DOHH2 (cell line): ENCODE measurements at regions not wholly inside any gene's neighbourhood (a gene's known extent, or its start where the extent isn't known, plus 50 kb on each side); places are given as distances from the start of the nearest gene placed in this dataset.
"Not testable (repeated sequence)": the region's sequence is repeated elsewhere in the genome, so short reads cannot be mapped to it uniquely, and the experiment has no call there.

ENCODE experiments used
- H3F3A ChIP-seq: fragments of 200-600 bp; sonication (generic), shearing (Covaris generic); 2 replicates; pipeline ENCODE4 v1.6.0; 2016; ENCODE audit warnings: antibody characterized with exemption, mild to moderate bottlenecking; ENCODE audit not compliant: control insufficient read depth, insufficient read depth
- H3K27ac ChIP-seq: fragments of 200-600 bp; sonication (generic); 2 replicates; pipeline ENCODE4 v1.5.1; 2014; ENCODE audit warnings: low read depth, mild to moderate bottlenecking, low read length, moderate library complexity
- H3K27me3 ChIP-seq: fragments of 200-600 bp; sonication (generic); 2 replicates; pipeline ENCODE4 v1.6.1; 2014; ENCODE audit warnings: mild to moderate bottlenecking, low read length, mixed read lengths; ENCODE audit not compliant: control insufficient read depth
- H3K36me3 ChIP-seq: fragments of 200-600 bp; sonication (generic); 2 replicates; pipeline ENCODE4 v1.6.1; 2014; ENCODE audit warnings: mild to moderate bottlenecking, low read length, moderate library complexity, mixed read lengths; ENCODE audit not compliant: control insufficient read depth
- H3K4me1 ChIP-seq: fragments of 200-600 bp; sonication (generic); 2 replicates; pipeline ENCODE4 v1.6.1; 2014; ENCODE audit warnings: mild to moderate bottlenecking, low read length, mixed read lengths; ENCODE audit not compliant: control insufficient read depth
- H3K4me2 ChIP-seq: fragments of 200-600 bp; sonication (generic); 2 replicates; pipeline ENCODE4 v1.6.0; 2014; ENCODE audit warnings: mild to moderate bottlenecking, low read length, moderate library complexity
- H3K4me3 ChIP-seq: fragments of 200-600 bp; sonication (generic); 2 replicates; pipeline ENCODE4 v1.5.1; 2014; ENCODE audit warnings: mild to moderate bottlenecking, low read length, mixed read lengths
- H3K79me2 ChIP-seq: fragments of 200-600 bp; sonication (generic); 2 replicates; pipeline ENCODE4 v1.6.1; 2014; ENCODE audit warnings: mild to moderate bottlenecking, low read length, mixed read lengths; ENCODE audit not compliant: control insufficient read depth
- H3K9me2 ChIP-seq: fragments of 200-600 bp; sonication (generic); replicated peaks from 2 replicates; pipeline ENCODE4 v1.6.1; 2014; ENCODE audit warnings: mild to moderate bottlenecking, low read length, mixed read lengths; ENCODE audit not compliant: control insufficient read depth
- H3K9me3 ChIP-seq: fragments of 200-600 bp; sonication (generic); 2 replicates; pipeline ENCODE4 v1.6.1; 2014; ENCODE audit warnings: antibody characterized with exemption, low read length, mixed read lengths; ENCODE audit not compliant: control insufficient read depth, insufficient read depth
- H4K20me1 ChIP-seq: fragments of 200-600 bp; sonication (generic); 2 replicates; pipeline ENCODE4 v1.6.0; 2014; ENCODE audit warnings: low read depth, mild to moderate bottlenecking, antibody characterized with exemption, low read length, moderate library complexity; ENCODE audit not compliant: control insufficient read depth, insufficient read depth
- CTCF ChIP-seq: fragments of 200-600 bp; sonication (generic); IDR thresholded peaks from one replicate; pipeline ENCODE4 v1.5.1; 2014; ENCODE audit warnings: antibody characterized with exemption, mild to moderate bottlenecking, low read depth, low read length; ENCODE audit not compliant: poor library complexity, severe bottlenecking
- EZH2phosphoT487 ChIP-seq: fragments of 200-600 bp; sonication (generic); IDR thresholded peaks from 2 replicates; pipeline ENCODE4 v1.6.1; 2017; ENCODE audit warnings: borderline replicate concordance, mild to moderate bottlenecking, antibody characterized with exemption, low read length, moderate library complexity, mixed read lengths

- Histone ChIP-seq H3K79me2 (no peaks in the 10 kb centered on the region), H3K27ac (no peak overlapping the region), H3F3A (no peaks in the 10 kb centered on the region), H3K4me3 (no peak overlapping the region), H3K4me1 (peaks cover under 1% of the 10 kb centered on the region), H3K9me3 (no peaks in the 10 kb centered on the region), H3K9me2 (no peaks in the 10 kb centered on the region), H3K4me2 (no peak overlapping the region), H3K36me3 (no peaks in the 10 kb centered on the region), H4K20me1 (no peaks in the 10 kb centered on the region), H3K27me3 (no peaks in the 10 kb centered on the region)
- TF ChIP-seq CTCF: no peak
- no peak for TF ChIP-seq EZH2phosphoT487
These were observed 112.3 kb upstream of the KRR1 start for GRCh38 chr12:75623631-75624154.

GRCh38 chr12:75622492-75622891 lies 111.1 kb upstream of the KRR1 start:
- H3K27ac ChIP-seq: no peak overlapping the region
- H3F3A ChIP-seq: no peaks in the 10 kb centered on the region

GRCh38 chr12:75614396-75614795 lies 103.0 kb upstream of the KRR1 start:
- H3K4me1 ChIP-seq, H3K27ac ChIP-seq, H3K36me3 ChIP-seq, H3K27me3 ChIP-seq, H3K4me3 ChIP-seq, H3K4me2 ChIP-seq, H3K79me2 ChIP-seq, H3F3A ChIP-seq, H3K9me3 ChIP-seq, H4K20me1 ChIP-seq, H3K9me2 ChIP-seq: not testable (repeated sequence)

More at GRCh38 chr12:75622492-75622891, 111.1 kb upstream of the KRR1 start:
- Histone ChIP-seq H3K36me3 (no peaks in the 10 kb centered on the region), H3K4me1 (no peaks in the 10 kb centered on the region), H3K9me3 (no peaks in the 10 kb centered on the region), H3K27me3 (no peaks in the 10 kb centered on the region), H3K4me2 (no peak overlapping the region), H3K79me2 (no peaks in the 10 kb centered on the region), H4K20me1 (no peaks in the 10 kb centered on the region), H3K9me2 (no peaks in the 10 kb centered on the region), H3K4me3 (no peak overlapping the region)
- TF ChIP-seq EZH2phosphoT487 (no peak), CTCF (no peak)

- Histone ChIP-seq H4K20me1 (no peaks in the 10 kb centered on the region), H3K79me2 (no peaks in the 10 kb centered on the region), H3K4me1 (no peaks in the 10 kb centered on the region), H3K9me3 (no peaks in the 10 kb centered on the region), H3K9me2 (no peaks in the 10 kb centered on the region), H3K4me3 (no peak overlapping the region), H3K36me3 (no peaks in the 10 kb centered on the region), H3K27me3 (no peaks in the 10 kb centered on the region), H3K27ac (no peak overlapping the region), H3F3A (no peaks in the 10 kb centered on the region), H3K4me2 (no peak overlapping the region)
- no peak for TF ChIP-seq CTCF
- TF ChIP-seq EZH2phosphoT487: no peak
These were observed 102.6 kb upstream of the KRR1 start for GRCh38 chr12:75613981-75614380.
